ENCODE measurements at regions not wholly inside any gene's neighbourhood (a gene's known extent, or its start where the extent isn't known, plus 50 kb on each side); places are given as distances from the start of the nearest gene placed in this dataset.
"Not testable (repeated sequence)": the region's sequence is repeated elsewhere in the genome, so short reads cannot be mapped to it uniquely, and the experiment has no call there.

GRCh38 chrX:121709236-121709635 lies 661.8 kb downstream of the GLUD2 start:
- TF ChIP-seq CTCF (IDR thresholded peaks at IDR 0.05); EZH2 (IDR thresholded peaks at IDR 0.05; ENCODE audit: borderline replicate concordance, insufficient read depth, low read depth, low read length, poor library complexity, severe bottlenecking): not testable (repeated sequence)

Measured in B cell (primary cell).